GM10847 (cell line): ENCODE measurements at regions not wholly inside any gene's neighbourhood (a gene's known extent, or its start where the extent isn't known, plus 50 kb on each side); places are given as distances from the start of the nearest gene placed in this dataset.

Experiments
- POLR2A ChIP-seq: IDR thresholded peaks from 2 replicates; pipeline ENCODE4 v1.6.1; 2011; ENCODE audit not compliant: insufficient read length; ENCODE audit errors: extremely low read depth

- TF ChIP-seq POLR2A = no peak
Observed at GRCh38 chr17:30594223-30594952, 117.2 kb downstream of the GOSR1 start.

- no peak for TF ChIP-seq POLR2A
Observed at GRCh38 chr17:30590081-30590733, 113.0 kb downstream of the GOSR1 start.

- TF ChIP-seq POLR2A = no peak
Observed at GRCh38 chr17:30589431-30589830, 112.2 kb downstream of the GOSR1 start.

GRCh38 chr17:30588798-30589247 lies 111.6 kb downstream of the GOSR1 start:
- no peak for TF ChIP-seq POLR2A

- no peak for TF ChIP-seq POLR2A
Observed at GRCh38 chr17:30586818-30587595, 109.8 kb downstream of the GOSR1 start.

GRCh38 chr17:30584810-30585209 lies 107.6 kb downstream of the GOSR1 start:
- TF ChIP-seq POLR2A = no peak

- no peak for TF ChIP-seq POLR2A
Observed at GRCh38 chr17:30580916-30581315, 103.7 kb downstream of the GOSR1 start.

- no peak for TF ChIP-seq POLR2A
Observed at GRCh38 chr17:30579610-30580315, 102.6 kb downstream of the GOSR1 start.
